Upper lobe of left lung (tissue), 6 donors: ENCODE measurements at regions not wholly inside any gene's neighbourhood (a gene's known extent, or its start where the extent isn't known, plus 50 kb on each side); places are given as distances from the start of the nearest gene placed in this dataset.
"Not testable (repeated sequence)": the region's sequence is repeated elsewhere in the genome, so short reads cannot be mapped to it uniquely, and the experiment has no call there.

Experiments used
- ATAC-seq, 2 donors: fragments of 200-7000 bp; cut with Tn5 transposase; one replicate each; pipeline ENCODE4 v1.9.1; 2022; ENCODE audit warnings: mild to moderate bottlenecking in 2 of 2, moderate library complexity in 2 of 2; ENCODE audit not compliant: low FRiP score in 2 of 2
- DNase-seq, 2 donors: peaks; one replicate each; pipeline ENCODE4 v3.0.0-alpha.2; 2019 to 2020
- H3K27ac ChIP-seq, 4 donors: fragments of 200-600 bp; sonication (generic); one replicate each; pipeline ENCODE4 v1.5.1; 2016 to 2019
- H3K27me3 ChIP-seq, 4 donors: fragments of 200-600 bp; sonication (generic); one replicate each; pipeline ENCODE4 v1.5.1; 2017 to 2019
- H3K36me3 ChIP-seq, 4 donors: fragments of 200-600 bp; sonication (generic); one replicate each; pipeline ENCODE4 v1.5.1; 2016 to 2019
- H3K4me1 ChIP-seq, 4 donors: fragments of 200-600 bp; sonication (generic); one replicate each; pipeline ENCODE4 v1.5.1; 2018 to 2019
- H3K4me3 ChIP-seq, 4 donors: fragments of 200-600 bp; sonication (generic); one replicate each; pipeline ENCODE4 v1.5.1; 2017 to 2019; ENCODE audit warnings: mild to moderate bottlenecking in 2 of 4, moderate library complexity in 1 of 4
- H3K9me3 ChIP-seq, 4 donors: fragments of 200-600 bp; sonication (generic); one replicate each; pipeline ENCODE4 v1.5.1; 2018 to 2019
- EP300 ChIP-seq, 4 donors: sonication (generic); formaldehyde crosslinking; IDR thresholded peaks; one replicate each; pipeline ENCODE4 v1.5.1; 2017; ENCODE audit warnings: antibody characterized with exemption in 4 of 4, control low read depth in 2 of 4
- POLR2A ChIP-seq, 4 donors: fragments of 450-650 bp; IDR thresholded peaks; one replicate each; pipeline ENCODE4 v1.5.1; 2016 to 2017; ENCODE audit warnings: antibody characterized with exemption in 4 of 4, mild to moderate bottlenecking in 2 of 4
- POLR2AphosphoS5 ChIP-seq, 2 donors: sonication (generic); formaldehyde crosslinking; IDR thresholded peaks; one replicate each; pipeline ENCODE4 v1.5.1; 2017; ENCODE audit warnings: antibody characterized with exemption in 2 of 2
- WGBS, 2 donors: methylation state at CpG; one replicate each; pipeline ENCODE4 v1.1.5; 2017 to 2018; 5-methylcytosine and 5-hydroxymethylcytosine counted together
- TF ChIP-seq, protein P1 (sequence below), 6 experiments: fragments of 450-650 bp in 4 of 6; fragments of 200-600 bp in 2 of 6; sonication (generic) in 2 of 6; IDR thresholded peaks; one replicate each; pipeline ENCODE4 v1.5.1; 2016 to 2019; ENCODE audit warnings: antibody characterized with exemption in 6 of 6
- donor health status: DM: no; HTN: no; CAD: no; lungs with moderate emphysema.
- donor health status: DM: no; HTN: yes; CAD: no; lungs with severe emphysema.

DNA sequence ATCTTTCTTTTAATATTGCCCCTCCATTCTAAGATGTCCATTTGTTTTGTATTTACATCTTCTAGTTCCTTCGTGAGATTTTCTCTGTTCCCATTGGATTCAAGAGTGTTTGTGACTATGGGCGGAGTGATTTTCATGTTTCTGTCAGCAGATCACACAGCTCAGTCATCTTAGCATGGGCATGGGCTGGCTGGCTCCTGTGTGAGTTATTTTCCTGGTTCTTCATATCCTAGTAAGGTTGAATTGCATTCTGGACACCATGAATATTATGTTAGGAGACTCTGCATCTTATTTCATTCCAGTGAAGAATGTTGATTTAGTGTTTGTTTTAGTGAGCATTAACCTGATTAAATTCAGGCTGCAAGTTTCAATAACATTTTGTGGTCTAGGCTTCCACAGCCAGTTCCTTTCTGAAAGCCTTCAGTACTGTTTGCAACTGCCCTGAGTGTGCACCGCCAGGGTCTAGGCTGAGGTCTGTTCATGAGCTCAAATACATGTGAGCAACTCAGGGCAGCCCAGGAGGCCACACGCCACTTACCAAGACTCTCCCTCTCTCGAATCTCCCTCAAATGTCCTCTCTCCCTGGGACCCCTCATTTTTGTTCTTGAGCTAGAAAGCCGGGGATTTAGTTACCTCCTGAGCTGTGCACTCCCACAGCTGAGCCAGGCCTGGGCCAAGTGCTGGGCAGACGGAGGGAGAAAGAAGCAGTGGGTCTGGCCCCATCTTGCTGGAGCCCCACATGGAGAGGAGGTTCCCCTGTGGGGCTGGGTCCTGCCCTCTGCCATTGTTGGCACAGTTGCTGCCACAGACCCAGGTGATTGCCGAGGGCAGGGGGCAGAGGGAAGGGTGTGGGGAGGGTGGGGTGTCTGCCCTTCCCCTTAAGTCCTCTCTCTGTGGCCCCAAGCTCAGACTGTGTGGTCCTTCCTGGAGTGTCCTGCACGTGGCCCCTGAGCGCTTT is 145.9 kb downstream of the RTP5 start:
- DNase-seq (no peak), ATAC-seq (no peak)
- Histone ChIP-seq H3K27ac (no peak overlapping the region), H3K4me3 (no peak overlapping the region), H3K36me3 (no peaks in the 10 kb centered on the region), H3K9me3 (no peaks in the 10 kb centered on the region), H3K4me1 (no peaks in the 10 kb centered on the region), H3K27me3 (no peaks in the 10 kb centered on the region)
- WGBS, 2 donors: 72 to 78% methylated on average over 9 to 10 of the region's 10 CpGs
- TF ChIP-seq POLR2AphosphoS5 (IDR thresholded peaks at IDR 0.05) (no peak), POLR2A (IDR thresholded peaks at IDR 0.05) (no peak), EP300 (IDR thresholded peaks at IDR 0.05) (no peak)
- TF ChIP-seq, protein P1, sequence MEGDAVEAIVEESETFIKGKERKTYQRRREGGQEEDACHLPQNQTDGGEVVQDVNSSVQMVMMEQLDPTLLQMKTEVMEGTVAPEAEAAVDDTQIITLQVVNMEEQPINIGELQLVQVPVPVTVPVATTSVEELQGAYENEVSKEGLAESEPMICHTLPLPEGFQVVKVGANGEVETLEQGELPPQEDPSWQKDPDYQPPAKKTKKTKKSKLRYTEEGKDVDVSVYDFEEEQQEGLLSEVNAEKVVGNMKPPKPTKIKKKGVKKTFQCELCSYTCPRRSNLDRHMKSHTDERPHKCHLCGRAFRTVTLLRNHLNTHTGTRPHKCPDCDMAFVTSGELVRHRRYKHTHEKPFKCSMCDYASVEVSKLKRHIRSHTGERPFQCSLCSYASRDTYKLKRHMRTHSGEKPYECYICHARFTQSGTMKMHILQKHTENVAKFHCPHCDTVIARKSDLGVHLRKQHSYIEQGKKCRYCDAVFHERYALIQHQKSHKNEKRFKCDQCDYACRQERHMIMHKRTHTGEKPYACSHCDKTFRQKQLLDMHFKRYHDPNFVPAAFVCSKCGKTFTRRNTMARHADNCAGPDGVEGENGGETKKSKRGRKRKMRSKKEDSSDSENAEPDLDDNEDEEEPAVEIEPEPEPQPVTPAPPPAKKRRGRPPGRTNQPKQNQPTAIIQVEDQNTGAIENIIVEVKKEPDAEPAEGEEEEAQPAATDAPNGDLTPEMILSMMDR (IDR thresholded peaks at IDR 0.05): no peak

DNA sequence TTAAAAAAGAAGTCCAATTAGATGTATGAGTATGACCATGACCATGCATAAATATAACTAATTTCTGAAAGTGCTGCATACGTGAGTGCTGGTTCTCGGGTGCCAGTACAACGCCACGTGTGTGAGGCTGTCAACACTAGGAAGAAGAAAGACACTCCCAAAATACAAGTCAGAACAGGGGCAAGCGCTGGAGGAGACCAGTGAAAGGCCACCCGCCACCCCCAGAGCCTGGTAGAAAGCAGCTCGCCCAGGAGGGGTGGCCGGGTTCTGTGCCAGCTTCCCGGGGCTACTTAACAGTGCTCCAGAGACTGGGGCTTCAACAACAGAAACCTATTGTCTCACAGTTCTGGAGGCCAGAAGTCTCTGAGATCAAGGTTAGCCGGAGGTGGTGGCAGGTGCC is 147.6 kb downstream of the RTP5 start:
- H3K27me3 ChIP-seq: no peaks in the 10 kb centered on the region
- no peak overlapping the region for H3K27ac ChIP-seq
- no peaks in the 10 kb centered on the region for H3K9me3 ChIP-seq
- H3K36me3 ChIP-seq: no peaks in the 10 kb centered on the region
- WGBS, 2 donors: 82 to 85% methylated on average over 10 of the region's 10 CpGs
- DNase-seq: no peak
- TF ChIP-seq EP300 (IDR thresholded peaks at IDR 0.05): no peak
- no peak for TF ChIP-seq POLR2A (IDR thresholded peaks at IDR 0.05)
- TF ChIP-seq, protein P1 (IDR thresholded peaks at IDR 0.05): no peak
- TF ChIP-seq POLR2AphosphoS5 (IDR thresholded peaks at IDR 0.05): no peak
- H3K4me1 ChIP-seq: no peaks in the 10 kb centered on the region
- no peak for ATAC-seq
- no peak overlapping the region for H3K4me3 ChIP-seq

DNA sequence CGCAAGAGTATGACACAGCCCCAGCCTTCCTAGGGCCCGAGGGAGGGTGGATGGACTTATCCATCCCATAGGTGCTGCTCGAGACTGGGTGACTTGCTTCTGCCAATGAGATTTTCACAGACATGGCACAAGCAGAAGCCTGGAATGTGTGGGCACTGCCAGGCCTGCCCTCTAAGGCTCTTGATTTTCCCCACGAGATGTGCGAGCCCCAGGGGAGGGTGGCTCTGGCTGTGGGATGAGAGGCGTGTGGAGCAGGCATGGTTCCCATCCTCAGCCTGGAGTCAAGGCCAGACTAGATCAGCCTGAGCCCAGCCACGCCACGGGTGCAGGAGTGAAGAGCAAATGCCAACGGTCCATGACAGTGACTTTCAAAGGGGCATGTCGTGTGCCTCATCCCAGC is 148.9 kb downstream of the RTP5 start:
- H3K27ac ChIP-seq, H3K27me3 ChIP-seq, H3K9me3 ChIP-seq, H3K36me3 ChIP-seq, ATAC-seq, H3K4me3 ChIP-seq, DNase-seq, H3K4me1 ChIP-seq: not testable (repeated sequence)
- 87% methylated on average over 9 to 10 of the region's 10 CpGs for WGBS, 2 donors

DNA sequence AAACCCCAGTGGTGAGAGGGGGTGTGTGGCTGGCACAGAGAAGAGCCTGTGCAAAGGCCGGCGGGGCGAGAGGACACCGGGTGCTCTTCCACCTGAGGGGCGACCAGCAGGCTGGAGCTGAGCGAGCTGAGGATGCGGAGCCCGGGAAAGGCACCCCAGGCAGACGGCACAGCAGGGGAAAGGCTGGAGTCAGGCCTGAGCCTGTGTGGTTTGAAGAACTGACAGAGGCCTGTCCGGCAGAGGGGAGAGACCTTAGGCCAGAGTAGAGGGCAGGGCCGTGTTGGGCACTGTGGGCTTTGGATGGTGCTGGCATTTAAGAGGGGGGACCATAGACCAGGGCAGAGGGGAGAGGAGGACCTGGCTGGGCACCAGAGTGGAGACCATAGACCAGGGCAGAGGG is 149.8 kb downstream of the RTP5 start:
- Histone ChIP-seq H3K27me3 (no peaks in the 10 kb centered on the region), H3K9me3 (no peaks in the 10 kb centered on the region), H3K4me3 (no peak overlapping the region), H3K4me1 (no peaks in the 10 kb centered on the region), H3K36me3 (no peaks in the 10 kb centered on the region), H3K27ac (no peak overlapping the region)
- 82 to 90% methylated on average over 11 of the region's 11 CpGs for WGBS, 2 donors
- TF ChIP-seq POLR2A (IDR thresholded peaks at IDR 0.05): no peak
- TF ChIP-seq POLR2AphosphoS5 (IDR thresholded peaks at IDR 0.05): no peak
- TF ChIP-seq, protein P1 (IDR thresholded peaks at IDR 0.05): no peak
- no peak for TF ChIP-seq EP300 (IDR thresholded peaks at IDR 0.05)
- peak in 1 of 2 donors; percentile 48 for DNase-seq
- peak in 1 of 2 donors; percentile 51 for ATAC-seq

DNA sequence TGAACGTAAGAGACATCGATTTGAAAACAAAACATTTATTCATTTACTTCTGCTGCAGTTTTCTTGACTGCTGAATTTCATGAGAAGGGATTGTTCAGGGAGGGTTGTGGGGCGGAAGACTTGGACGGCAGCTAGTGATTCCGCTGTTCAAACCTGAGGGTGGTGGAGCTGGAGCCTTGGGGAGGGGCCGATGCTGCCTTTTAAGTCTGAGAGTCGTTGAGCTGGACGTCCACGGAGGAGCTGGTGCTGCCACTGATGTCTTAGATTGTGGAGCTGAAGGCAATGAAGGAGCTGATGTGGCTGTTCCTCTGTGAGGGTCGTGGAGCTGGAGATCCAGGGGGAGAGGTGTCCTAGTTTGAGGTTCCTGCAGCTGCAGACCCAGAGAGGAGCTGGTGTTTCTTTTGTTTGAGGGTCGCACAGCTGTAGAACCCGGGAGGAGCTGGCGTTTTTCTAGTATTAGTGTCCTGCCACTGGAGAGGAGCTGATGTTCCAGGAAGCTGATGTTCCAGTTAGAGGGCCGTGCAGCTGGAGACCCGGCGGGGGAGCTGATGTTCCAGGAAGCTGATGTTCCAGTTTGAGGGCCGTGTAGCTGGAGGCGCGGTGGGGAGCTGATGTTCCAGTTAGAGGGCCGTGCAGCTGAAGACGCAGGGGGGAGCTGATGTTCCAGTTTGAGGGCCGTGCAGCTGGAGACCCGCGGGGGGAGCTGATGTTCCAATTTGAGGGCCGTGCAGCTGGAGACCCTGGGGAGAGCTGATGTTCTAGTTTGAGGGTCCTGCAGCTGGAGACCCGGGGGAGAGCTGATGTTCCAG is 150.9 kb downstream of the RTP5 start:
- H3K27ac ChIP-seq: no peak overlapping the region
- H3K27me3 ChIP-seq: no peaks in the 10 kb centered on the region
- H3K4me3 ChIP-seq: no peak overlapping the region
- WGBS, 2 donors: 64 to 69% methylated on average over 22 to 26 of the region's 26 CpGs
- H3K36me3 ChIP-seq: no peaks in the 10 kb centered on the region
- DNase-seq: no peak
- ATAC-seq: no peak
- TF ChIP-seq EP300 (IDR thresholded peaks at IDR 0.05): no peak
- no peak for TF ChIP-seq POLR2AphosphoS5 (IDR thresholded peaks at IDR 0.05)
- TF ChIP-seq, protein P1 (IDR thresholded peaks at IDR 0.05): no peak
- TF ChIP-seq POLR2A (IDR thresholded peaks at IDR 0.05): no peak
- H3K4me1 ChIP-seq: no peaks in the 10 kb centered on the region
- no peaks in the 10 kb centered on the region for H3K9me3 ChIP-seq
